Right cardiac atrium (tissue), 5 donors: ENCODE measurements at regions not wholly inside any gene's neighbourhood (a gene's known extent, or its start where the extent isn't known, plus 50 kb on each side); places are given as distances from the start of the nearest gene placed in this dataset.

Source experiments
- ATAC-seq, 2 donors: fragments of 200-7000 bp; cut with Tn5 transposase; one replicate each; pipeline versions ENCODE4 v1.8.0 to v1.9.1; 2020; ENCODE audit warnings: moderate library complexity in 2 of 2, mild to moderate bottlenecking in 1 of 2
- DNase-seq, 3 donors: peaks; one replicate each; pipeline ENCODE4 v3.0.0-alpha.2; 2020
- H3K27ac ChIP-seq: one replicate; pipeline ENCODE4 v1.5.1; 2013; ENCODE audit warnings: mild to moderate bottlenecking, low read length, control low read depth, moderate library complexity
- H3K27me3 ChIP-seq: one replicate; pipeline ENCODE4 v1.6.1; 2013; ENCODE audit not compliant: control insufficient read depth, insufficient read depth
- H3K4me1 ChIP-seq: one replicate; pipeline ENCODE4 v1.6.1; 2013; ENCODE audit warnings: low read length; ENCODE audit not compliant: control insufficient read depth, insufficient read depth
- H3K4me3 ChIP-seq: one replicate; pipeline ENCODE4 v1.5.1; 2013; ENCODE audit warnings: low read length, control low read depth
- H3K9me3 ChIP-seq: one replicate; pipeline ENCODE4 v1.6.1; 2013; ENCODE audit warnings: low read length; ENCODE audit not compliant: control insufficient read depth
- WGBS: extraction: QIAGEN DNeasy Blood & Tissue Kit; methylation state at CpG from one replicate; pipeline ENCODE4 v1.1.7; 2013; 5-methylcytosine and 5-hydroxymethylcytosine counted together
- intact Hi-C, 4 donors: fragments of 100-400 bp; cut with DNase I; formaldehyde crosslinking; loops; one replicate each; pipeline versions ENCODE4 v1.11.0 to v1.14.0; 2022 to 2023
- donor health status: healthy with polysubstance abuse.
- donor health status: DM: no; HTN: yes; CAD: no.
- donor health status: DM: no; HTN: no; CAD: no.
- donor health status: DM: no; HTN: yes; CAD: no; lungs with severe emphysema.
- donor health status: DM: yes; HTN: yes; CAD: no.

GRCh38 chr11:45517171-45517770 lies 148.2 kb downstream of the CHST1 start:
- H3K9me3 ChIP-seq = no peaks in the 10 kb centered on the region
- DNase-seq = no peak
- WGBS = 94% methylated on average over 11 of the region's 11 CpGs
- intact Hi-C loops = no loop called here
- no peak overlapping the region for H3K27ac ChIP-seq
- H3K4me3 ChIP-seq = no peak overlapping the region
- ATAC-seq = no peak
- H3K4me1 ChIP-seq = no peaks in the 10 kb centered on the region
- H3K27me3 ChIP-seq = no peaks in the 10 kb centered on the region

GRCh38 chr11:45513821-45514340 lies 151.5 kb downstream of the CHST1 start:
- intact Hi-C loops = no loop called here
- H3K27me3 ChIP-seq = no peaks in the 10 kb centered on the region
- H3K4me1 ChIP-seq = no peaks in the 10 kb centered on the region
- DNase-seq (no peak), ATAC-seq (no peak)
- H3K9me3 ChIP-seq = no peaks in the 10 kb centered on the region
- H3K4me3 ChIP-seq = no peak overlapping the region
- WGBS = 76% methylated on average over 8 of the region's 8 CpGs
- H3K27ac ChIP-seq = no peak overlapping the region

GRCh38 chr11:45512471-45513148 lies 152.8 kb downstream of the CHST1 start:
- ATAC-seq = no peak

GRCh38 chr11:45511566-45511965 lies 153.9 kb downstream of the CHST1 start:
- no peak for DNase-seq
- no peak for ATAC-seq
- 77% methylated on average over 9 of the region's 9 CpGs for WGBS
- intact Hi-C loops = no loop called here
- no peaks in the 10 kb centered on the region for H3K4me1 ChIP-seq
- H3K27me3 ChIP-seq = no peaks in the 10 kb centered on the region
- no peak overlapping the region for H3K4me3 ChIP-seq
- no peak overlapping the region for H3K27ac ChIP-seq
- no peaks in the 10 kb centered on the region for H3K9me3 ChIP-seq

More at GRCh38 chr11:45512471-45513148, 152.8 kb downstream of the CHST1 start:
- intact Hi-C loops = no loop called here
- no peak for DNase-seq
- 46% methylated on average over 3 of the region's 3 CpGs for WGBS
- H3K4me1 ChIP-seq = no peaks in the 10 kb centered on the region
- no peak overlapping the region for H3K4me3 ChIP-seq
- H3K27me3 ChIP-seq = no peaks in the 10 kb centered on the region
- H3K9me3 ChIP-seq = no peaks in the 10 kb centered on the region
- no peak overlapping the region for H3K27ac ChIP-seq

- ATAC-seq (no peak), DNase-seq (no peak)
- intact Hi-C loops = no loop called here
- H3K4me3 ChIP-seq = no peak overlapping the region
- H3K27me3 ChIP-seq = no peaks in the 10 kb centered on the region
- H3K27ac ChIP-seq = no peak overlapping the region
- no peaks in the 10 kb centered on the region for H3K9me3 ChIP-seq
- no peaks in the 10 kb centered on the region for H3K4me1 ChIP-seq
- WGBS = 97% methylated on average over 4 of the region's 4 CpGs
Observed at GRCh38 chr11:45507916-45508315, 157.5 kb downstream of the CHST1 start.

GRCh38 chr11:45503311-45503710 lies 162.1 kb downstream of the CHST1 start:
- Histone ChIP-seq H3K27me3 (no peaks in the 10 kb centered on the region), H3K9me3 (no peaks in the 10 kb centered on the region), H3K4me1 (no peaks in the 10 kb centered on the region), H3K4me3 (no peak overlapping the region), H3K27ac (no peak overlapping the region)
- intact Hi-C loops = no loop called here
- no peak for DNase-seq
- ATAC-seq = no peak
- 92% methylated on average over 4 of the region's 4 CpGs for WGBS

GRCh38 chr11:45502226-45502545 lies 163.2 kb downstream of the CHST1 start:
- H3K27me3 ChIP-seq = no peaks in the 10 kb centered on the region
- H3K9me3 ChIP-seq = no peaks in the 10 kb centered on the region
- H3K4me3 ChIP-seq = no peak overlapping the region
- 75% methylated on average over 5 of the region's 5 CpGs for WGBS
- DNase-seq (no peak), ATAC-seq (peak in 1 of 2 donors; percentile 37)
- no peaks in the 10 kb centered on the region for H3K4me1 ChIP-seq
- intact Hi-C loops = no loop called here
- H3K27ac ChIP-seq = no peak overlapping the region

GRCh38 chr11:45501392-45502225 lies 163.8 kb downstream of the CHST1 start:
- Histone ChIP-seq H3K4me3 (no peak overlapping the region), H3K27me3 (no peaks in the 10 kb centered on the region), H3K27ac (no peak overlapping the region), H3K4me1 (no peaks in the 10 kb centered on the region), H3K9me3 (no peaks in the 10 kb centered on the region)
- intact Hi-C loops = no loop called here
- no peak for DNase-seq
- ATAC-seq = peak in 1 of 2 donors; percentile 34
- WGBS = 53% methylated on average over 9 of the region's 9 CpGs

GRCh38 chr11:45500451-45500850 lies 165.0 kb downstream of the CHST1 start:
- ATAC-seq (no peak), DNase-seq (no peak)
- no peaks in the 10 kb centered on the region for H3K9me3 ChIP-seq
- intact Hi-C loops = no loop called here
- no peak overlapping the region for H3K4me3 ChIP-seq
- WGBS = 63% methylated on average over 6 of the region's 6 CpGs
- no peak overlapping the region for H3K27ac ChIP-seq
- H3K27me3 ChIP-seq = no peaks in the 10 kb centered on the region
- no peaks in the 10 kb centered on the region for H3K4me1 ChIP-seq

GRCh38 chr11:45494738-45495137 lies 170.7 kb downstream of the CHST1 start:
- no peaks in the 10 kb centered on the region for H3K4me1 ChIP-seq
- no peak for DNase-seq
- ATAC-seq = no peak
- intact Hi-C loops = no loop called here
- no peaks in the 10 kb centered on the region for H3K9me3 ChIP-seq
- H3K4me3 ChIP-seq = no peak overlapping the region
- H3K27me3 ChIP-seq = no peaks in the 10 kb centered on the region
- WGBS = 91% methylated on average over 2 of the region's 2 CpGs
- H3K27ac ChIP-seq = no peak overlapping the region

- Histone ChIP-seq H3K9me3 (no peaks in the 10 kb centered on the region), H3K4me1 (no peaks in the 10 kb centered on the region), H3K4me3 (no peak overlapping the region), H3K27ac (no peak overlapping the region), H3K27me3 (no peaks in the 10 kb centered on the region)
- 40% methylated on average over 7 of the region's 7 CpGs for WGBS
- intact Hi-C loops = no loop called here
- no peak for ATAC-seq
- DNase-seq = no peak
Observed at GRCh38 chr11:45489281-45489905, 176.0 kb downstream of the CHST1 start.
